ENCODE measurements at regions not wholly inside any gene's neighbourhood (a gene's known extent, or its start where the extent isn't known, plus 50 kb on each side); places are given as distances from the start of the nearest gene placed in this dataset.

- Histone ChIP-seq H4K20me1 (replicated peaks; ENCODE audit: control insufficient read depth, insufficient read depth, low read length) (no peaks in the 10 kb centered on the region), H3K9me1 (ENCODE audit: control insufficient read depth, insufficient read depth, low read length) (no peaks in the 10 kb centered on the region), H2AFZ (ENCODE audit: low read depth, low read length) (no peak overlapping the region), H3K9me3 (replicated peaks; ENCODE audit: control insufficient read depth, insufficient read depth, low read depth, low read length) (no peaks in the 10 kb centered on the region), H3K36me3 (ENCODE audit: control insufficient read depth, insufficient read depth, low read length) (no peaks in the 10 kb centered on the region), H3K4me1 (replicated peaks in 1 of 2; ENCODE audit: control insufficient read depth in 2 of 2, insufficient read depth in 2 of 2, low read length in 2 of 2) (peaks cover 29 to 55% of the 10 kb centered on the region in 2 experiments; a peak in 4 of 5 replicates), H3K27me3 (ENCODE audit: control insufficient read depth in 2 of 2, insufficient read depth in 2 of 2, low read length in 2 of 2) (no peaks in the 10 kb centered on the region), H3K9ac (ENCODE audit: insufficient read depth in 1 of 2, low read depth in 2 of 2, low read length in 2 of 2) (no peak overlapping the region; a peak in 1 of 4 replicates), H3K27ac (ENCODE audit: extremely low read depth, low read depth, low read length) (no peak overlapping the region), H3K79me2 (ENCODE audit: control insufficient read depth, insufficient read depth, low read length) (peaks cover 14% of the 10 kb centered on the region), H3K4me3 (no peak overlapping the region), H3K4me2 (ENCODE audit: insufficient read depth, low read length) (no peak overlapping the region)
- BruUV-seq (replicated peaks), result no TSS peak
- intact Hi-C loops (cut with micrococcal nuclease) (no loop called here), in situ Hi-C loops (cut with MboI) (no loop called here)
- ChIA-PET POLR2A (no interaction called here), CTCF (ENCODE audit: low intra/inter-chr PET ratio) (no interaction called here)
- DNase-seq (ENCODE audit: extremely low read depth in 1 of 4, low spot score in 3 of 4) (no peak), ATAC-seq (no peak), FAIRE-seq (no peak)
- WGBS (ENCODE audit: insufficient coverage, low coverage, missing lambda C conversion rate), result 80% methylated on average over 17 of the region's 17 CpGs
- TF ChIP-seq PRPF4 (IDR thresholded peaks at IDR 0.05; ENCODE audit: insufficient read depth, low read depth, low read length, poor library complexity, severe bottlenecking) (no peak), ZNF263 (CRISPR knock-in tag; IDR thresholded peaks at IDR 0.05; ENCODE audit: borderline replicate concordance) (peak; percentile 52)
These were observed 75.8 kb upstream of the METTL9 start for GRCh38 chr16:21523411-21524067.

- no peak for DNase-seq (ENCODE audit: extremely low read depth in 1 of 4, low spot score in 3 of 4)
- H3K4me1 ChIP-seq (replicated peaks in 1 of 2; ENCODE audit: control insufficient read depth in 2 of 2, insufficient read depth in 2 of 2, low read length in 2 of 2), result peaks cover 29 to 55% of the 10 kb centered on the region in 2 experiments; a peak in 4 of 5 replicates
- FAIRE-seq, result no peak
- no TSS peak for BruUV-seq (replicated peaks)
- in situ Hi-C loops (cut with MboI), result no loop called here
- H2AFZ ChIP-seq (ENCODE audit: low read depth, low read length), result no peak overlapping the region
- H3K4me2 ChIP-seq (ENCODE audit: insufficient read depth, low read length), result no peak overlapping the region
- H3K4me3 ChIP-seq, result no peak overlapping the region
- H3K9me3 ChIP-seq (replicated peaks; ENCODE audit: control insufficient read depth, insufficient read depth, low read depth, low read length), result no peaks in the 10 kb centered on the region
- no peaks in the 10 kb centered on the region for H3K9me1 ChIP-seq (ENCODE audit: control insufficient read depth, insufficient read depth, low read length)
- H3K36me3 ChIP-seq (ENCODE audit: control insufficient read depth, insufficient read depth, low read length), result no peaks in the 10 kb centered on the region
- POLR2A ChIA-PET, result no interaction called here
- TF ChIP-seq E2F4 (CRISPR knock-in tag; IDR thresholded peaks at IDR 0.05; ENCODE audit: low read depth) (0 out of 2 replicates have a peak, but pooled peaks have one; percentile 43), ZBED1 (IDR thresholded peaks at IDR 0.05) (no peak)
- CTCF ChIA-PET (ENCODE audit: low intra/inter-chr PET ratio), result no interaction called here
- 79% methylated on average over 9 of the region's 9 CpGs for WGBS (ENCODE audit: insufficient coverage, low coverage, missing lambda C conversion rate)
- no peaks in the 10 kb centered on the region for H4K20me1 ChIP-seq (replicated peaks; ENCODE audit: control insufficient read depth, insufficient read depth, low read length)
- no peak overlapping the region; the same call in 2 of the 3 replicates for H3K27ac ChIP-seq (ENCODE audit: extremely low read depth, low read depth, low read length)
- intact Hi-C loops (cut with micrococcal nuclease), result no loop called here
- peaks cover 9% of the 10 kb centered on the region for H3K79me2 ChIP-seq (ENCODE audit: control insufficient read depth, insufficient read depth, low read length)
- no peak for ATAC-seq
- H3K9ac ChIP-seq (ENCODE audit: insufficient read depth in 1 of 2, low read depth in 2 of 2, low read length in 2 of 2), result no peak overlapping the region
- H3K27me3 ChIP-seq (ENCODE audit: control insufficient read depth in 2 of 2, insufficient read depth in 2 of 2, low read length in 2 of 2), result no peaks in the 10 kb centered on the region
These were observed 75.2 kb upstream of the METTL9 start for GRCh38 chr16:21524068-21524751.
